Activated CD4-positive, alpha-beta memory T cell treated with anti-CD3 and anti-CD28 coated beads for 36 hours (primary cell): ENCODE measurements at regions not wholly inside any gene's neighbourhood (a gene's known extent, or its start where the extent isn't known, plus 50 kb on each side); places are given as distances from the start of the nearest gene placed in this dataset.

Source experiments
- CTCF ChIA-PET: fragments of 350-600 bp; sonication (Branson Sonifier 250); formaldehyde crosslinking; loops from one replicate; lab custom pipeline; 2021; ENCODE audit warnings: antibody characterized with exemption, inconsistent platforms; lab: Charles Lee
- POLR2A ChIA-PET: fragments of 350-600 bp; sonication (Branson Sonifier 250); formaldehyde crosslinking; loops from one replicate; lab custom pipeline; 2021; ENCODE audit warnings: antibody characterized with exemption; lab: Charles Lee
- DNase-seq: peaks from one replicate; pipeline ENCODE4 v3.0.0-alpha.2; 2020
- H3K27ac Mint-ChIP-seq: one replicate; pipeline ENCODE4 v1.8.0; 2021; ENCODE audit warnings: mixed read lengths
- H3K27me3 Mint-ChIP-seq: one replicate; pipeline ENCODE4 v1.8.0; 2021; ENCODE audit warnings: mixed read lengths
- H3K36me3 Mint-ChIP-seq: one replicate; pipeline ENCODE4 v1.8.0; 2021; ENCODE audit warnings: mixed read lengths
- H3K4me1 Mint-ChIP-seq: one replicate; pipeline ENCODE4 v1.8.0; 2021; ENCODE audit warnings: low read depth, mixed read lengths
- H3K4me3 Mint-ChIP-seq: one replicate; pipeline ENCODE4 v1.8.0; 2021; ENCODE audit warnings: mild to moderate bottlenecking, mixed read lengths
- H3K9me3 Mint-ChIP-seq: one replicate; pipeline ENCODE4 v1.8.0; 2021; ENCODE audit warnings: mixed read lengths
- intact Hi-C: fragments of 100-400 bp; cut with micrococcal nuclease; formaldehyde crosslinking; loops from one replicate; pipeline ENCODE4 v1.15.1; 2023

- Mint-ChIP-seq H3K4me3 (no peak overlapping the region), H3K4me1 (peaks cover 11% of the 10 kb centered on the region), H3K27me3 (no peaks in the 10 kb centered on the region), H3K27ac (no peak overlapping the region), H3K36me3 (no peaks in the 10 kb centered on the region), H3K9me3 (no peaks in the 10 kb centered on the region)
- CTCF ChIA-PET, result no interaction called here
- POLR2A ChIA-PET, result no interaction called here
- no peak for DNase-seq
- intact Hi-C loops, result no loop called here
Measured at GRCh38 chr18:75158465-75159237, 50.3 kb downstream of the PTGR3 start.

- Mint-ChIP-seq H3K27ac (no peak overlapping the region), H3K4me3 (no peak overlapping the region), H3K27me3 (no peaks in the 10 kb centered on the region), H3K4me1 (peaks cover 11% of the 10 kb centered on the region), H3K9me3 (no peaks in the 10 kb centered on the region), H3K36me3 (no peaks in the 10 kb centered on the region)
- ChIA-PET CTCF (no interaction called here), POLR2A (no interaction called here)
- intact Hi-C loops, result no loop called here
- no peak for DNase-seq
Measured at GRCh38 chr18:75157851-75158250, 51.1 kb downstream of the PTGR3 start.

GRCh38 chr18:75157381-75157780, 51.6 kb downstream of the PTGR3 start:
- no peaks in the 10 kb centered on the region for H3K27me3 Mint-ChIP-seq
- intact Hi-C loops, result no loop called here
- H3K27ac Mint-ChIP-seq, result no peak overlapping the region
- H3K9me3 Mint-ChIP-seq, result no peaks in the 10 kb centered on the region
- ChIA-PET POLR2A (no interaction called here), CTCF (no interaction called here)
- H3K4me3 Mint-ChIP-seq, result no peak overlapping the region
- H3K4me1 Mint-ChIP-seq, result peaks cover 11% of the 10 kb centered on the region
- DNase-seq, result no peak
- H3K36me3 Mint-ChIP-seq, result no peaks in the 10 kb centered on the region

GRCh38 chr18:75156831-75157230, 52.1 kb downstream of the PTGR3 start:
- intact Hi-C loops, result no loop called here
- no peaks in the 10 kb centered on the region for H3K9me3 Mint-ChIP-seq
- H3K36me3 Mint-ChIP-seq, result no peaks in the 10 kb centered on the region
- no peak for DNase-seq
- H3K27ac Mint-ChIP-seq, result no peak overlapping the region
- POLR2A ChIA-PET, result no interaction called here
- H3K27me3 Mint-ChIP-seq, result no peaks in the 10 kb centered on the region
- peaks cover 8% of the 10 kb centered on the region for H3K4me1 Mint-ChIP-seq
- CTCF ChIA-PET, result no interaction called here
- H3K4me3 Mint-ChIP-seq, result no peak overlapping the region

- Mint-ChIP-seq H3K4me3 (no peak overlapping the region), H3K27me3 (no peaks in the 10 kb centered on the region), H3K9me3 (peaks cover 2% of the 10 kb centered on the region), H3K27ac (no peak overlapping the region), H3K4me1 (peaks cover 3% of the 10 kb centered on the region), H3K36me3 (no peaks in the 10 kb centered on the region)
- intact Hi-C loops, result no loop called here
- POLR2A ChIA-PET, result no interaction called here
- DNase-seq, result no peak
- CTCF ChIA-PET, result no interaction called here
Measured at GRCh38 chr18:75156139-75156750, 52.7 kb downstream of the PTGR3 start.

GRCh38 chr18:75154997-75155396, 53.9 kb downstream of the PTGR3 start:
- Mint-ChIP-seq H3K9me3 (peaks cover 2% of the 10 kb centered on the region), H3K36me3 (no peaks in the 10 kb centered on the region), H3K27ac (no peak overlapping the region), H3K4me1 (no peaks in the 10 kb centered on the region), H3K27me3 (peaks cover under 1% of the 10 kb centered on the region), H3K4me3 (no peak overlapping the region)
- intact Hi-C loops, result no loop called here
- POLR2A ChIA-PET, result no interaction called here
- CTCF ChIA-PET, result no interaction called here
- DNase-seq, result no peak

GRCh38 chr18:75154259-75154658, 54.7 kb downstream of the PTGR3 start:
- H3K4me3 Mint-ChIP-seq, result no peak overlapping the region
- H3K36me3 Mint-ChIP-seq, result no peaks in the 10 kb centered on the region
- intact Hi-C loops, result no loop called here
- peaks cover 2% of the 10 kb centered on the region for H3K9me3 Mint-ChIP-seq
- ChIA-PET POLR2A (no interaction called here), CTCF (no interaction called here)
- H3K27ac Mint-ChIP-seq, result no peak overlapping the region
- no peak for DNase-seq
- H3K4me1 Mint-ChIP-seq, result no peaks in the 10 kb centered on the region
- H3K27me3 Mint-ChIP-seq, result peaks cover 2% of the 10 kb centered on the region

GRCh38 chr18:75143851-75144250, 65.1 kb downstream of the PTGR3 start:
- Mint-ChIP-seq H3K4me1 (no peaks in the 10 kb centered on the region), H3K27me3 (no peaks in the 10 kb centered on the region), H3K4me3 (no peak overlapping the region), H3K36me3 (no peaks in the 10 kb centered on the region), H3K27ac (no peak overlapping the region), H3K9me3 (peaks cover 27% of the 10 kb centered on the region)
- intact Hi-C loops, result no loop called here
- no peak for DNase-seq
- POLR2A ChIA-PET, result no interaction called here
- CTCF ChIA-PET, result no interaction called here

GRCh38 chr18:75142677-75143076, 66.3 kb downstream of the PTGR3 start:
- ChIA-PET CTCF (no interaction called here), POLR2A (no interaction called here)
- Mint-ChIP-seq H3K36me3 (no peaks in the 10 kb centered on the region), H3K27ac (no peak overlapping the region), H3K4me1 (no peaks in the 10 kb centered on the region), H3K4me3 (no peak overlapping the region), H3K9me3 (peaks cover 24% of the 10 kb centered on the region), H3K27me3 (no peaks in the 10 kb centered on the region)
- DNase-seq, result no peak
- intact Hi-C loops, result no loop called here

GRCh38 chr18:75141734-75142133, 67.2 kb downstream of the PTGR3 start:
- H3K36me3 Mint-ChIP-seq, result no peaks in the 10 kb centered on the region
- POLR2A ChIA-PET, result no interaction called here
- H3K27me3 Mint-ChIP-seq, result no peaks in the 10 kb centered on the region
- H3K4me1 Mint-ChIP-seq, result no peaks in the 10 kb centered on the region
- CTCF ChIA-PET, result no interaction called here
- intact Hi-C loops, result no loop called here
- H3K27ac Mint-ChIP-seq, result no peak overlapping the region
- peaks cover 15% of the 10 kb centered on the region for H3K9me3 Mint-ChIP-seq
- no peak overlapping the region for H3K4me3 Mint-ChIP-seq
- DNase-seq, result no peak

GRCh38 chr18:75141166-75141565, 67.8 kb downstream of the PTGR3 start:
- POLR2A ChIA-PET, result no interaction called here

GRCh38 chr18:75140296-75140695, 68.6 kb downstream of the PTGR3 start:
- H3K9me3 Mint-ChIP-seq, result peaks cover 9% of the 10 kb centered on the region
- no peaks in the 10 kb centered on the region for H3K27me3 Mint-ChIP-seq
- intact Hi-C loops, result no loop called here
- no peak overlapping the region for H3K27ac Mint-ChIP-seq
- no peak for DNase-seq
- no peaks in the 10 kb centered on the region for H3K4me1 Mint-ChIP-seq
- ChIA-PET POLR2A (no interaction called here), CTCF (interaction anchor here (0.6 kb wide), 1 partner anchor 330 kb away, joined by 3 read pairs; no protein-coding TSS in a partner anchor)
- no peak overlapping the region for H3K4me3 Mint-ChIP-seq
- H3K36me3 Mint-ChIP-seq, result no peaks in the 10 kb centered on the region

More at GRCh38 chr18:75141166-75141565, 67.8 kb downstream of the PTGR3 start:
- H3K9me3 Mint-ChIP-seq, result peaks cover 11% of the 10 kb centered on the region
- intact Hi-C loops, result no loop called here
- no peak for DNase-seq
- H3K27me3 Mint-ChIP-seq, result no peaks in the 10 kb centered on the region
- H3K4me1 Mint-ChIP-seq, result no peaks in the 10 kb centered on the region
- no peak overlapping the region for H3K27ac Mint-ChIP-seq
- CTCF ChIA-PET, result interaction anchor here (0.6 kb wide), 1 partner anchor 331 kb away, joined by 3 read pairs; no protein-coding TSS in a partner anchor
- H3K36me3 Mint-ChIP-seq, result no peaks in the 10 kb centered on the region
- no peak overlapping the region for H3K4me3 Mint-ChIP-seq
